GM21825 (cell line): ENCODE measurements at regions not wholly inside any gene's neighbourhood (a gene's known extent, or its start where the extent isn't known, plus 50 kb on each side); places are given as distances from the start of the nearest gene placed in this dataset.

Source experiments
- ATAC-seq: cut with Tn5 transposase; IDR thresholded peaks from one replicate; pipeline ENCODE4 v1.9.1; 2021; ENCODE audit warnings: mild to moderate bottlenecking, moderate library complexity; ENCODE audit not compliant: unreplicated experiment

- ATAC-seq: no peak
Measured at GRCh38 chr3:193897731-193898180, 238.2 kb upstream of the HES1 start.

- no peak for ATAC-seq
Measured at GRCh38 chr3:193899001-193899400, 236.9 kb upstream of the HES1 start.

GRCh38 chr3:193901007-193901406, 234.9 kb upstream of the HES1 start:
- ATAC-seq: no peak

GRCh38 chr3:193902607-193903511, 233.1 kb upstream of the HES1 start:
- ATAC-seq: no peak

GRCh38 chr3:193903512-193903817, 232.5 kb upstream of the HES1 start:
- ATAC-seq: no peak

- no peak for ATAC-seq
Measured at GRCh38 chr3:193903966-193904365, 232.0 kb upstream of the HES1 start.

- ATAC-seq: no peak
Measured at GRCh38 chr3:193905541-193906396, 230.2 kb upstream of the HES1 start.

GRCh38 chr3:193906849-193907410, 229.0 kb upstream of the HES1 start:
- no peak for ATAC-seq

GRCh38 chr3:193908181-193908744, 227.7 kb upstream of the HES1 start:
- ATAC-seq: no peak

GRCh38 chr3:193909387-193909786, 226.6 kb upstream of the HES1 start:
- ATAC-seq: peak; percentile 49

- ATAC-seq: no peak
Measured at GRCh38 chr3:193910310-193910709, 225.6 kb upstream of the HES1 start.

- no peak for ATAC-seq
Measured at GRCh38 chr3:193910886-193911738, 224.8 kb upstream of the HES1 start.

GRCh38 chr3:193911784-193912340, 224.1 kb upstream of the HES1 start:
- no peak for ATAC-seq

- no peak for ATAC-seq
Measured at GRCh38 chr3:193912621-193913178, 223.2 kb upstream of the HES1 start.

- ATAC-seq: no peak
Measured at GRCh38 chr3:193914602-193915001, 221.3 kb upstream of the HES1 start.

- no peak for ATAC-seq
Measured at GRCh38 chr3:193915099-193915498, 220.8 kb upstream of the HES1 start.

- no peak for ATAC-seq
Measured at GRCh38 chr3:193915613-193916012, 220.3 kb upstream of the HES1 start.

GRCh38 chr3:193917158-193917557, 218.8 kb upstream of the HES1 start:
- ATAC-seq: no peak

- ATAC-seq: no peak
Measured at GRCh38 chr3:193921465-193921864, 214.5 kb upstream of the HES1 start.
